Upper lobe of right lung (tissue), 1 donor: ENCODE measurements at regions not wholly inside any gene's neighbourhood (a gene's known extent, or its start where the extent isn't known, plus 50 kb on each side); places are given as distances from the start of the nearest gene placed in this dataset.

ENCODE experiments used
- ATAC-seq: fragments of 200-7000 bp; cut with Tn5 transposase; one replicate; pipeline ENCODE4 v1.9.1; 2020; ENCODE audit warnings: mild to moderate bottlenecking, moderate library complexity
- DNase-seq: peaks from one replicate; pipeline ENCODE4 v3.0.0-alpha.2; 2020
- H3K27ac ChIP-seq: fragments of 200-600 bp; one replicate; pipeline ENCODE4 v1.8.0; 2022
- H3K27me3 ChIP-seq: fragments of 200-600 bp; one replicate; pipeline ENCODE4 v1.8.0; 2022; ENCODE audit warnings: mild to moderate bottlenecking
- H3K36me3 ChIP-seq: fragments of 200-600 bp; one replicate; pipeline ENCODE4 v1.8.0; 2022
- H3K4me1 ChIP-seq: fragments of 200-600 bp; one replicate; pipeline ENCODE4 v1.8.0; 2022
- H3K4me3 ChIP-seq: fragments of 200-600 bp; one replicate; pipeline ENCODE4 v1.8.0; 2022; ENCODE audit warnings: mild to moderate bottlenecking
- H3K9me3 ChIP-seq: fragments of 200-600 bp; one replicate; pipeline ENCODE4 v1.8.0; 2022
- CTCF ChIP-seq: fragments of 200-600 bp; IDR thresholded peaks from one replicate; pipeline ENCODE4 v1.8.0; 2022; ENCODE audit warnings: antibody characterized with exemption
- intact Hi-C: fragments of 100-400 bp; cut with DNase I; formaldehyde crosslinking; loops from one replicate; pipeline ENCODE4 v1.11.0; 2022
- donor health status: DM: no; HTN: yes; CAD: no; lungs with severe emphysema.

GRCh38 chr2:217165547-217165946, 305.7 kb upstream of the TNP1 start:
- intact Hi-C loops, result no loop called here
- Histone ChIP-seq H3K4me1 (peaks cover 5% of the 10 kb centered on the region), H3K9me3 (no peaks in the 10 kb centered on the region), H3K27me3 (no peaks in the 10 kb centered on the region), H3K4me3 (no peak overlapping the region), H3K36me3 (no peaks in the 10 kb centered on the region), H3K27ac (no peak overlapping the region)
- ATAC-seq, result no peak
- no peak for DNase-seq
- TF ChIP-seq CTCF, result no peak

GRCh38 chr2:217163987-217164386, 304.1 kb upstream of the TNP1 start:
- ATAC-seq (no peak), DNase-seq (no peak)
- H3K4me3 ChIP-seq, result no peak overlapping the region
- intact Hi-C loops, result no loop called here
- no peaks in the 10 kb centered on the region for H3K36me3 ChIP-seq
- no peak for TF ChIP-seq CTCF
- H3K27me3 ChIP-seq, result no peaks in the 10 kb centered on the region
- no peaks in the 10 kb centered on the region for H3K9me3 ChIP-seq
- no peak overlapping the region for H3K27ac ChIP-seq
- peaks cover 5% of the 10 kb centered on the region for H3K4me1 ChIP-seq

GRCh38 chr2:217162533-217162932, 302.7 kb upstream of the TNP1 start:
- no peak for DNase-seq
- Histone ChIP-seq H3K4me1 (peaks cover 5% of the 10 kb centered on the region), H3K27ac (no peak overlapping the region), H3K27me3 (no peaks in the 10 kb centered on the region), H3K36me3 (no peaks in the 10 kb centered on the region), H3K9me3 (no peaks in the 10 kb centered on the region), H3K4me3 (no peak overlapping the region)
- intact Hi-C loops, result no loop called here
- no peak for ATAC-seq
- TF ChIP-seq CTCF, result no peak

GRCh38 chr2:217160978-217161973, 301.4 kb upstream of the TNP1 start:
- H3K36me3 ChIP-seq, result no peaks in the 10 kb centered on the region
- H3K4me3 ChIP-seq, result no peak overlapping the region
- no peak for TF ChIP-seq CTCF
- DNase-seq (no peak), ATAC-seq (peak; percentile 66)
- H3K4me1 ChIP-seq, result peaks cover 5% of the 10 kb centered on the region
- no peaks in the 10 kb centered on the region for H3K27me3 ChIP-seq
- H3K9me3 ChIP-seq, result no peaks in the 10 kb centered on the region
- H3K27ac ChIP-seq, result no peak overlapping the region
- intact Hi-C loops, result no loop called here

GRCh38 chr2:217160103-217160743, 300.4 kb upstream of the TNP1 start:
- TF ChIP-seq CTCF, result no peak
- ATAC-seq, result no peak
- intact Hi-C loops, result no loop called here

More at GRCh38 chr2:217160103-217160743, 300.4 kb upstream of the TNP1 start:
- Histone ChIP-seq H3K27me3 (no peaks in the 10 kb centered on the region), H3K4me3 (no peak overlapping the region), H3K9me3 (no peaks in the 10 kb centered on the region), H3K4me1 (peaks cover 5% of the 10 kb centered on the region), H3K27ac (no peak overlapping the region), H3K36me3 (no peaks in the 10 kb centered on the region)
- DNase-seq, result no peak
